Activated CD8-positive, alpha-beta T cell treated with anti-CD3 and anti-CD28 coated beads for 36 hours (primary cell): ENCODE measurements at regions not wholly inside any gene's neighbourhood (a gene's known extent, or its start where the extent isn't known, plus 50 kb on each side); places are given as distances from the start of the nearest gene placed in this dataset.

ENCODE experiments used
- ATAC-seq: fragments of 200-7000 bp; cut with Tn5 transposase; one replicate; pipeline ENCODE4 v1.10.0; 2021; ENCODE audit warnings: mild to moderate bottlenecking, moderate library complexity
- CTCF ChIA-PET: fragments of 350-600 bp; sonication (Branson Sonifier 250); formaldehyde crosslinking; loops from one replicate; lab custom pipeline; 2021; ENCODE audit warnings: antibody characterized with exemption; lab: Charles Lee
- POLR2A ChIA-PET: fragments of 350-600 bp; sonication (Branson Sonifier 250); formaldehyde crosslinking; loops from one replicate; lab custom pipeline; 2021; ENCODE audit warnings: antibody characterized with exemption; lab: Charles Lee
- DNase-seq: peaks from one replicate; pipeline ENCODE4 v3.0.0-alpha.2; 2020
- H3K27ac Mint-ChIP-seq: one replicate; pipeline ENCODE4 v1.8.0; 2021; ENCODE audit warnings: mild to moderate bottlenecking, mixed read lengths
- H3K27me3 Mint-ChIP-seq: one replicate; pipeline ENCODE4 v1.8.0; 2021; ENCODE audit warnings: mixed read lengths
- H3K36me3 Mint-ChIP-seq: one replicate; pipeline ENCODE4 v1.8.0; 2021; ENCODE audit warnings: low read depth, mixed read lengths
- H3K4me1 Mint-ChIP-seq: one replicate; pipeline ENCODE4 v1.8.0; 2021; ENCODE audit warnings: low read depth, mixed read lengths
- H3K4me3 Mint-ChIP-seq: one replicate; pipeline ENCODE4 v1.8.0; 2021; ENCODE audit warnings: mild to moderate bottlenecking, moderate library complexity, mixed read lengths
- H3K9me3 Mint-ChIP-seq: one replicate; pipeline ENCODE4 v1.8.0; 2021; ENCODE audit warnings: mixed read lengths
- intact Hi-C: fragments of 100-400 bp; cut with micrococcal nuclease; formaldehyde crosslinking; loops from one replicate; pipeline ENCODE4 v1.10.0; 2022
- TF ChIP-seq, protein P1 (sequence below): fragments of 200-600 bp; IDR thresholded peaks from one replicate; pipeline ENCODE4 v1.8.0; 2022; ENCODE audit warnings: antibody characterized with exemption, mild to moderate bottlenecking

DNA sequence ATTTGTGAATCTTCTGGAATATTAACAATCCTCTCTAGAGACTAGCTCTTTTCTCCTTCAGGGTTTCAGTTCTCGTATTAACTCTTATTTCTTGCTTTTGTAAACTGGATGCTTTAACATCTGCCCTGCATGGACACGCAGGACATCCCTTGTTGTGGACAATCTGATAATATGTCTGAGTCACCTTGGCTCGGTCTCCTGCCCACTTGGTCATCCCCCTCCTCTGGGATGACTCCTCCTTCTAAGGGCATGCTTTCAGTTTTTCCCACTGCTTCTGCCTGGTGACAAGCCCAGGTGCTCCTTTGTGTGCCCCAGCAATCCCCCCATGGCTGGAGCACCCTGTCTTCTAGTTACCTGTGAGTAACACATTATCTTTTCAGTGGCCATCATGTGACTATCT, 460.5 kb downstream of the DSC3 start:
- TF ChIP-seq, protein P1, sequence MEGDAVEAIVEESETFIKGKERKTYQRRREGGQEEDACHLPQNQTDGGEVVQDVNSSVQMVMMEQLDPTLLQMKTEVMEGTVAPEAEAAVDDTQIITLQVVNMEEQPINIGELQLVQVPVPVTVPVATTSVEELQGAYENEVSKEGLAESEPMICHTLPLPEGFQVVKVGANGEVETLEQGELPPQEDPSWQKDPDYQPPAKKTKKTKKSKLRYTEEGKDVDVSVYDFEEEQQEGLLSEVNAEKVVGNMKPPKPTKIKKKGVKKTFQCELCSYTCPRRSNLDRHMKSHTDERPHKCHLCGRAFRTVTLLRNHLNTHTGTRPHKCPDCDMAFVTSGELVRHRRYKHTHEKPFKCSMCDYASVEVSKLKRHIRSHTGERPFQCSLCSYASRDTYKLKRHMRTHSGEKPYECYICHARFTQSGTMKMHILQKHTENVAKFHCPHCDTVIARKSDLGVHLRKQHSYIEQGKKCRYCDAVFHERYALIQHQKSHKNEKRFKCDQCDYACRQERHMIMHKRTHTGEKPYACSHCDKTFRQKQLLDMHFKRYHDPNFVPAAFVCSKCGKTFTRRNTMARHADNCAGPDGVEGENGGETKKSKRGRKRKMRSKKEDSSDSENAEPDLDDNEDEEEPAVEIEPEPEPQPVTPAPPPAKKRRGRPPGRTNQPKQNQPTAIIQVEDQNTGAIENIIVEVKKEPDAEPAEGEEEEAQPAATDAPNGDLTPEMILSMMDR = no peak
- DNase-seq (no peak), ATAC-seq (no peak)
- Mint-ChIP-seq H3K27me3 (no peaks in the 10 kb centered on the region), H3K9me3 (peaks cover 10% of the 10 kb centered on the region), H3K27ac (no peak overlapping the region), H3K4me3 (no peak overlapping the region), H3K4me1 (no peaks in the 10 kb centered on the region), H3K36me3 (no peaks in the 10 kb centered on the region)
- ChIA-PET POLR2A (no interaction called here), CTCF (no interaction called here)
- intact Hi-C loops = no loop called here

DNA sequence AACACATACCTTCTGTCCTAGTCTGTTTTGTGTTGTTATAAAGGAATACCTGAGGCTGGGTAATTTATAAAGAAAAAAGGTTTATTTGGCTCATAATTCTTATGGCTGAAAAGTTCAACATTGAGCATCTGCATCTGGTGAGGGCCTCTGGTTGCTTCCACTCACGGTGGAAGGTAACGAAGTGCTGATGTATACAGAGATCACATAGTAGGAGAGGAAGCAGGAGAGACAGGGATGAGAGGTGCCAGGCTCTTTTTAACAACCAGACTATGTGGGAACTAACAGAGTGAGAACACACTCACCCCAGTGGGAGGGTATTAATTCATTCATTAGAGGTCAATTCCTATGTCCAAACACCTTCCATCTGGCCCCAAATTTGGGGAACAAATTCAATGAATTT, 463.8 kb downstream of the DSC3 start:
- no peak for ATAC-seq
- ChIA-PET POLR2A (no interaction called here), CTCF (no interaction called here)
- H3K27me3 Mint-ChIP-seq = no peaks in the 10 kb centered on the region
- TF ChIP-seq, protein P1 = no peak
- H3K27ac Mint-ChIP-seq = no peak overlapping the region
- H3K4me3 Mint-ChIP-seq = no peak overlapping the region
- H3K9me3 Mint-ChIP-seq = peaks cover 12% of the 10 kb centered on the region
- H3K4me1 Mint-ChIP-seq = no peaks in the 10 kb centered on the region
- no peaks in the 10 kb centered on the region for H3K36me3 Mint-ChIP-seq
- intact Hi-C loops = no loop called here
- no peak for DNase-seq

DNA sequence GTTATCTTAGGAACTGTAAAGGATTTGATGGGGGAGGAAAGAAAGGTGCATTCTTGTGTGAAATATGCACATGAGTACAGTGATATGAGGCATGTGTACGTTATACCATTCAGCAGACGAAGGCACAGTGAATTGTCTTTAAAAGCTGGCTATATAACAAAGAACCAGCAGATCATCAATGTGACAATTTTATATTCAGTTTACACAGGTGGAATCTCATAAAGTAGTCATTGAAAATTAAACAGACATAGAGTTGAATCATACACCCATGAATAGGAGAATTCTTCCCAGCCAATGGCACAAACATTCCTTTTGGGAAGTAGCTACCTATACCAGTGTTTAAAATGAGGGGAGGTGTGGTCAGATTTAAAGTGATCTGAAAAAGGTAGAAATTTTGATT, 470.3 kb downstream of the DSC3 start:
- H3K4me3 Mint-ChIP-seq = no peak overlapping the region
- H3K9me3 Mint-ChIP-seq = peaks cover 12% of the 10 kb centered on the region
- ATAC-seq (no peak), DNase-seq (no peak)
- TF ChIP-seq, protein P1 = no peak
- no peaks in the 10 kb centered on the region for H3K27me3 Mint-ChIP-seq
- no peak overlapping the region for H3K27ac Mint-ChIP-seq
- ChIA-PET CTCF (no interaction called here), POLR2A (no interaction called here)
- intact Hi-C loops = no loop called here
- H3K36me3 Mint-ChIP-seq = no peaks in the 10 kb centered on the region
- no peaks in the 10 kb centered on the region for H3K4me1 Mint-ChIP-seq

DNA sequence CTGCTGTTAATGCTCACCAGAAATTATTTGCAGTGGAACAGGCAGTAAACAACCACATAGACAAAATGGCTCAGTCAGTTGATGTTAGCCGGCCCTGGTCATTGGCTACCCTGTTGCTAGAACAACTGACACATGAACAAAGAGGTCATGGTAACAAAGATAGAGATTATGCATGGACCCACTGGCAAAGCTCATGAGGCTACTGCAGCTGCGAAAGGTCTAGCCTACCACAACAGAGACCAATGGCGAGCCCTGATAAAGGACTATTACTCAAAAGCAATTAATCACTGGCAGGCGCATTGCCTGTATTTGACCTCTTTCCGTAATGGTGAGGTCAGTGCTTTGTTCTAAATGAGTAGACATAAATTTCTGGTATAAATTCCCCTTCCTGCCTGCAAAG, 474.2 kb downstream of the DSC3 start:
- H3K4me1 Mint-ChIP-seq = no peaks in the 10 kb centered on the region
- ChIA-PET CTCF (no interaction called here), POLR2A (no interaction called here)
- intact Hi-C loops = no loop called here
- H3K27me3 Mint-ChIP-seq = no peaks in the 10 kb centered on the region
- peaks cover 9% of the 10 kb centered on the region for H3K9me3 Mint-ChIP-seq
- no peaks in the 10 kb centered on the region for H3K36me3 Mint-ChIP-seq
- ATAC-seq = no peak
- no peak overlapping the region for H3K4me3 Mint-ChIP-seq
- no peak overlapping the region for H3K27ac Mint-ChIP-seq
- DNase-seq = no peak
- TF ChIP-seq, protein P1 = no peak

DNA sequence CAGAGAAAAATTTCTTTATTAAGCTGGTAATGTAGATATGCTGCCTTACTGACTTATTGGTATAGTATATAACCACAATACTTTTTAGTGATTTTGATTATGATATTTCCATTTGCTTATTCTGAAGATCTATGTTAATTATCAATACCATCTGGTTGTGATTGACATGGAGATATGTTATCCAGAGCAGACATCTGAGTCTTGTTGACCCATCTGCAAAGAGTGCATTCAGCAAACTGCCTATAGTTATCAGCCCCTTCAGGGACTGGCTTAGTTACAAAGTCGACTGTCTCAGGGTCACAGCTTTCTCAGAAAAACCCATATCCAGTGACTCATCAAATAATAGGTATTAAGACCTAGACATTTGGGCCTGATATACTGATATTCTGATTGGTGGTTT, 475.7 kb downstream of the DSC3 start:
- Mint-ChIP-seq H3K9me3 (peaks cover 9% of the 10 kb centered on the region), H3K27ac (no peak overlapping the region), H3K4me3 (no peak overlapping the region), H3K36me3 (no peaks in the 10 kb centered on the region), H3K27me3 (no peaks in the 10 kb centered on the region), H3K4me1 (no peaks in the 10 kb centered on the region)
- ChIA-PET POLR2A (no interaction called here), CTCF (no interaction called here)
- ATAC-seq (no peak), DNase-seq (no peak)
- intact Hi-C loops = no loop called here
- TF ChIP-seq, protein P1 = no peak
